NCI-H446 treated with DMSO at 0.1 percent for 48 hours (cell line): ENCODE measurements at regions not wholly inside any gene's neighbourhood (a gene's known extent, or its start where the extent isn't known, plus 50 kb on each side); places are given as distances from the start of the nearest gene placed in this dataset.

Experiments
- DNase-seq: peaks from one replicate; lab custom pipeline; 2025; lab: John Stamatoyannopoulos, UW

GRCh38 chr4:181498148-181498547 lies 745.1 kb upstream of the TENM3 start:
- DNase-seq, result no peak

DNA sequence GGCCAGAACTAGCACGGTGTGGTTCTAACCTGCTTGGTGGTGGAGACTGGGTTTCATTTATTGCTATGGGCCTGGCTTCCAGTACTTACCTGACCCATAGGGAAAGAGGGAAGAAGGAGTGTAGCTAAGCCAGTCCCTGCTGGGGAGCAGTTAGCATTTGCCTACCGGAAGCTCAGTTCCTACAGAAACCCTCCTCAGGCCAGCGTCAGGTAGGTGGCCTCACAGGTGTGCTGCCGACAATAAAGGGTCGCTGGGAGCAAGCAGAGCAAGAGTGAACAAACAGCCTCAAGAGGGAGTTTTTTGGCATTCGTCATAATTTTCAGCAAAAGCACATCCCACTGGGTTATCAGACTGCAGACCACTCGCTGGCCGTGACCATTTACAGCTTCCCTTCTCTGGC lies 740.6 kb upstream of the TENM3 start:
- no peak for DNase-seq

GRCh38 chr4:181503687-181504390 lies 739.4 kb upstream of the TENM3 start:
- DNase-seq, result no peak

- DNase-seq, result no peak
Measured at GRCh38 chr4:181504924-181505323, 738.3 kb upstream of the TENM3 start.

GRCh38 chr4:181507180-181507835 lies 735.9 kb upstream of the TENM3 start:
- no peak for DNase-seq

DNA sequence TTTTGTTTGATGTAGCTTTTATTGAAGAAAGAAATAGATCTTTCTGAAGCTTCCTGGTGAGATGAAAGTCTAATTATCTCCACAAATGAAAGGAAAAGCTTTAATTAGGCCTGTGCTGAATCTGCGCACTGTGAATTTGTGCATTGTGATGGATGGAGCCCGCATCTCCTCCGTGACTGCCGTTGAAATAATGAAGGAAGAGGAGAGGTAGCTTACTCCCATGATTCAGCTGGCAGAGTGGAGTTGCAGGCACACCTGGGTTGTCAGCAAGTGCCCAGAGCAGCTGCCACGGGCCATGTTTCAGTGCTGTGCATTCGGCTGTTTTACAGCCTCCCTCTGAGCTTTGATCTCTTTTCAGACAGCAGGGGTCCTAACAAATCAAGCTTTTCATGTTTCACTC lies 735.3 kb upstream of the TENM3 start:
- no peak for DNase-seq

GRCh38 chr4:181508601-181509000 lies 734.6 kb upstream of the TENM3 start:
- DNase-seq, result no peak

DNA sequence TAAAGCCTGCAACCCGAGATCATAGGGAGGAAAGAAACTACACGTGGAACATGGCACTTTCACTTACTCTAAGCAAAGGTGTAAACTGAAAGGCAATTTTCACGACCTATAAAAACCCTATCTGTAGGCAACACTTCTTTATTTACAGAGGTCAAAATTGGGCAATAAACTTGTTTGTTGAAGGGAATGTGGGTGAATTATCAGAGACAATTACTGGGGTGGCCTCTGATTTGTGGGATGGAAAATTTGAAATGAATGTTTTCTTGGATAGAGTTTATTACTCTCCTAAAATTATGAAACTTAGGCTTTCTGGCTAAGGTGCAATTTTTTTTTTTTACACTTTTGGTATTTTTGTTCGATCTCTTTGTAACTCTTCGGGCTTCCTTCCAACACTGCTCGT lies 734.1 kb upstream of the TENM3 start:
- no peak for DNase-seq

- no peak for DNase-seq
Measured at GRCh38 chr4:181517491-181517890, 725.7 kb upstream of the TENM3 start.

GRCh38 chr4:181520790-181521189 lies 722.4 kb upstream of the TENM3 start:
- no peak for DNase-seq

- no peak for DNase-seq
Measured at GRCh38 chr4:181523973-181524372, 719.2 kb upstream of the TENM3 start.

GRCh38 chr4:181524499-181524898 lies 718.7 kb upstream of the TENM3 start:
- no peak for DNase-seq

DNA sequence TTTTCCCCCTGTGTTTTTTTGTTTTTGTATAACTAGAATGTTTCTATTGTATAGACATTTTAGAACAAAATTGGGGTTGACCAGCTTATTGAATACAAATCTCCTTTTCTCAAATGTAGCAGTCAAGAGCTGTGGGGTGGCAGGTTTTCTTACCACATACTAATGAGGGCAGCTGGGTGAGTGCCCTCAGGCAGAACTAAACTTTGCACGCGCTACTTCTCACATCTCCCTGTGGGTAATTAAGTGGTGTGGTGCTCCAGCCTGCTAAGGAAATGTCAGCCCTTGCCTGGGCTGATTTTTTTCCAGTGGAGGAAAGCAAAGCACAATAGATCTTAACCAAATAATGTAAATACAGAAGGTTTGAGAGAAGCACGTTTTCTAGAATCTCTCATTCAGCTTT lies 717.6 kb upstream of the TENM3 start:
- no peak for DNase-seq

- no peak for DNase-seq
Measured at GRCh38 chr4:181528570-181529184, 714.5 kb upstream of the TENM3 start.

- no peak for DNase-seq
Measured at GRCh38 chr4:181529537-181529936, 713.7 kb upstream of the TENM3 start.

DNA sequence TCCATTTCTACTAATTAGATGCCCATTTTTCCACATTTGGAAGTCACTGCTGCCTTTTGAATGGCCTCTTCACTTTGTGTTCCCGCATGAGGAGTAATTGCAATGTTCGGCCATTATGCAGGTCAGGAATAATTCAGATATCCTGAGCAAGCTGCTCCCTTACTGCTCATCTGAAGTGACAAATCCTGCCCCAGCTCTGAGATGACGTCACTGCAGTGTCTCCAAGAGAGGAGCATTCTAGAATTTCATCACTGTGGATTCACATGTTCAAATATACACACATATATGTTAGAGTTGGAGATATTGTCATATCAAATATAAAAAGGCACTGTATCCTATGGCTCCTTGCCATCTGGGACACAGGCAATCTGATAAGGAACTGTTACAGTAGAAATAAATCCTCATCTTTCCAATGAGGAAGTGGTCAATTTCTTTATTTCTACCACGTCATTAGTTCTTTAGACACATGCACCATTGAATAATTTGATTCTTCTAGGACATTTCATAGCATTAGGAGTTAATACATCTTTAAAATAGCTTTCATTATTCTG lies 706.9 kb upstream of the TENM3 start:
- no peak for DNase-seq

- DNase-seq, result no peak
Measured at GRCh38 chr4:181536811-181537434, 706.3 kb upstream of the TENM3 start.

- no peak for DNase-seq
Measured at GRCh38 chr4:181538431-181538830, 704.8 kb upstream of the TENM3 start.

DNA sequence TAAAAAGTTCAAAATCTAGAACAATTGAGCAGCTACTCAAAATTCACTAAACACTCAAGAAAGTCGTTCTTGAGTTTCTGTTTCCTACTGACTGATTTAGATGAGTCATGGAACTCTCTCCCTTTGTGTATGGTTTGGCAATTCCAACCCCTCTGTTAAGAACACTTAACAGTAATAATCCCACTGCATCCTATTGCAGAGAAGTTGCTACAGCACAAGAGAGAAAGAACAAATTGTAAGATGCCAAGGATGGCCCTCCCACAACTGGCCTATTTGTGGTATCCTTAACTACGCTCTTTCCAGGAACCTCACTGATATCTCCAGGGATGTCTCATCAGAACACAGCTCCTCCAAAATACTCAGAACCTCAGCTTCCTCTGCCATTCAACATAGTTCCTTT lies 701.8 kb upstream of the TENM3 start:
- DNase-seq, result no peak

DNA sequence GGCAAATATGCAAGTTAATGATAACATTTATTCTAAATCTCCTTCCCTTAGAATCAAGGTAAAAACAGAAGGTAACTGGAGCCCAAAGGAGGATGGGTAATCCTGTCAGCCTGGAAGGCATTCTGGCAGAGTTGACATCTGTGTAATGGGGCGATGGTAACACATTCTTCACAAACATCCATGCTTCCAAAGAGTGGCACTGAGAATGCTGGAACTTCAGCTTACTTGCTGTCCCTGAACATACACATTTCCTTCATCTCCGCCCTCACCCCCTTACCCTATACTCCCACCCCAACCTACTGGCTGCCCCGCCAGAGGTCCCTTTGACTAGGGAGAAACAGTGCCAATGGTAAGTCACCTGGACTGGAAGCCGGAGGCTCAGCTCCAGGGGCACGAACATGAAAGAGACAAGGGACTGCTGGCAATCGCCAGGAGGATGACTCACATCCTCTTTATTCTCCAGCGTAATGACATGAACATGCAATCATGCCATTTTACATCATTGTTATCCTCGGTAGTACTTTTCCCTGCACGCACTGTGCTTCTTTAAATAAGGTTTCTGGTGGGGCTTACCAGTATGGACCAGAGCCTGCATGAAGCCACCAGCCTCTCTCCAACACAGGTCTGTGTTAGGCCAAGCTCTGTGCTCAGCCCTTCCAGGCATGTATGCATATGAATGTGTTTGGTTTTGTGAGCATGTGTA lies 694.2 kb upstream of the TENM3 start:
- DNase-seq, result no peak

GRCh38 chr4:181549576-181550188 lies 693.5 kb upstream of the TENM3 start:
- DNase-seq, result no peak

- no peak for DNase-seq
Measured at GRCh38 chr4:181550381-181550780, 692.8 kb upstream of the TENM3 start.
